Stimulated activated naive B cell treated with anti-CD40 and anti-IgM and Interleukin-4, amounts not matched to agents 10 μg/mL and 1 μg/mL and 100 μg/mL, for 72 hours (primary cell): ENCODE measurements at regions not wholly inside any gene's neighbourhood (a gene's known extent, or its start where the extent isn't known, plus 50 kb on each side); places are given as distances from the start of the nearest gene placed in this dataset.

Source experiments
- ATAC-seq, 2 donors: fragments of 150-1000 bp; cut with Tn5 transposase; replicated peaks; 2 replicates each; pipeline ENCODE4 v1.10.0; 2021; ENCODE audit warnings: moderate library complexity in 1 of 2
- DNase-seq: peaks from one replicate; pipeline ENCODE4 v3.0.0; 2021
- H3K27ac Mint-ChIP-seq: one replicate; pipeline ENCODE4 v1.8.0; 2022; ENCODE audit warnings: mild to moderate bottlenecking, mixed read lengths
- H3K27me3 Mint-ChIP-seq, 2 donors: one replicate each; pipeline ENCODE4 v1.8.0; 2022; ENCODE audit warnings: mixed read lengths in 2 of 2
- H3K36me3 Mint-ChIP-seq, 2 donors: one replicate each; pipeline ENCODE4 v1.8.0; 2022; ENCODE audit warnings: mixed read lengths in 2 of 2, mild to moderate bottlenecking in 1 of 2
- H3K4me1 Mint-ChIP-seq, 2 donors: one replicate each; pipeline ENCODE4 v1.8.0; 2022; ENCODE audit warnings: mixed read lengths in 2 of 2, mild to moderate bottlenecking in 1 of 2
- H3K4me3 Mint-ChIP-seq, 2 donors: one replicate each; pipeline ENCODE4 v1.8.0; 2022; ENCODE audit warnings: mild to moderate bottlenecking in 2 of 2, mixed read lengths in 2 of 2, moderate library complexity in 1 of 2
- H3K9me3 Mint-ChIP-seq, 2 donors: one replicate each; pipeline ENCODE4 v1.8.0; 2022; ENCODE audit warnings: mixed read lengths in 2 of 2, mild to moderate bottlenecking in 1 of 2

DNA sequence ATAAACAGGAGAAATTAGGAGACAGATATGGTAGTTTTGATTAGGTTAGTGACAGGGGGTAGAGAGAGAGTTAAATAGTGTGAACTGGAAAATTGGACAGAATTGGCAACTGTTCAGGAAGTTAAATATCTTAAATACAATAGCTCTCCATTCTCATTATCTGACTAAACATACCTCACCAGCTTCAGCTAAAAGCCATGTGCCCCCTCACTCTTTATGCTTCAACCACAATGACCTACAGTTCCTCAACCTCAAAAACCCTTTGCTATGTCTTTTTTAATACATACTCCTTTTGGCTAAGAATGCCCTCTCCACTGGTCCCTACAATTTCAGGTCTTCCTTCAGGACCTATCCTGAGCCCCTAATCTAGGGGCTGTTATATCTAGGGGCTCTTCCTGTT lies 740.2 kb upstream of the ZEB2 start:
- peaks cover 15 to 27% of the 10 kb centered on the region in 2 donors for H3K27me3 Mint-ChIP-seq
- no peaks in the 10 kb centered on the region for H3K9me3 Mint-ChIP-seq
- H3K27ac Mint-ChIP-seq: no peak overlapping the region
- no peaks in the 10 kb centered on the region for H3K36me3 Mint-ChIP-seq
- peaks cover 5 to 10% of the 10 kb centered on the region in 2 donors for H3K4me1 Mint-ChIP-seq
- ATAC-seq (no peak), DNase-seq (no peak)
- H3K4me3 Mint-ChIP-seq: no peak overlapping the region

GRCh38 chr2:145258903-145259579 lies 739.1 kb upstream of the ZEB2 start:
- ATAC-seq: peak; percentile 99
- H3K27me3 Mint-ChIP-seq: peaks cover 13 to 23% of the 10 kb centered on the region in 2 donors
- no peak overlapping the region for H3K27ac Mint-ChIP-seq
- no peak overlapping the region for H3K4me3 Mint-ChIP-seq
- H3K9me3 Mint-ChIP-seq: no peaks in the 10 kb centered on the region
- H3K36me3 Mint-ChIP-seq: no peaks in the 10 kb centered on the region
- peaks cover 5 to 10% of the 10 kb centered on the region in 2 donors for H3K4me1 Mint-ChIP-seq
- peak; percentile 28 for DNase-seq

- Mint-ChIP-seq H3K4me1 (peaks cover 5 to 10% of the 10 kb centered on the region in 2 donors), H3K27ac (no peak overlapping the region), H3K4me3 (no peak overlapping the region), H3K27me3 (peaks cover 13 to 23% of the 10 kb centered on the region in 2 donors), H3K9me3 (no peaks in the 10 kb centered on the region), H3K36me3 (no peaks in the 10 kb centered on the region)
- DNase-seq: no peak
- ATAC-seq: no peak
Measured at GRCh38 chr2:145257931-145258330, 738.0 kb upstream of the ZEB2 start.

DNA sequence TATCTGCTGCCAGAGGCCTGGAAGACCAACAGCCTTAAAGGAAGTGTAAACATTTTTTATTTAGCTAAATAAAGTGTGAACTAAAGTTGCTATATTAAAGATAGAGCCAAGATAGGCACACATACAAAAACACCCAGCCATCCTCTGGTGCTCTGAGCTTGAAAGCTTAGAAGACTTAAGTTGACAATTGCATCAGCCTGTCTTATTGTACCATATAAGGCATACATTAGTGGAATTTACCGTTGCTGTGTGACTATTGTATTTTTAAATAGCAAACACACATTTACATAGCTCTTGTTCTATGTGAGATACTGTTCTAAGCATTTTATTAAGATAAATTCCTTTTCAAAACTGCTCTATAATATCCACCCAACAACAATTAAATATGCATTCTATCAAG lies 736.6 kb upstream of the ZEB2 start:
- Mint-ChIP-seq H3K9me3 (no peaks in the 10 kb centered on the region), H3K27me3 (peaks cover 13 to 23% of the 10 kb centered on the region in 2 donors), H3K4me1 (peaks cover 10 to 16% of the 10 kb centered on the region in 2 donors), H3K4me3 (no peak overlapping the region), H3K36me3 (no peaks in the 10 kb centered on the region), H3K27ac (no peak overlapping the region)
- no peak for ATAC-seq
- DNase-seq: no peak

GRCh38 chr2:145254291-145254690 lies 734.4 kb upstream of the ZEB2 start:
- peaks cover 5 to 12% of the 10 kb centered on the region in 2 donors for H3K27me3 Mint-ChIP-seq
- H3K36me3 Mint-ChIP-seq: no peaks in the 10 kb centered on the region

GRCh38 chr2:145253492-145253891 lies 733.6 kb upstream of the ZEB2 start:
- Mint-ChIP-seq H3K27ac (no peak overlapping the region), H3K4me3 (no peak overlapping the region), H3K9me3 (no peaks in the 10 kb centered on the region), H3K36me3 (no peaks in the 10 kb centered on the region), H3K4me1 (peaks cover 5 to 6% of the 10 kb centered on the region in 2 donors), H3K27me3 (peaks cover 0 to 6% of the 10 kb centered on the region in 2 donors)
- ATAC-seq (no peak), DNase-seq (no peak)

More at GRCh38 chr2:145254291-145254690, 734.4 kb upstream of the ZEB2 start:
- no peak overlapping the region for H3K27ac Mint-ChIP-seq
- ATAC-seq: no peak
- no peak overlapping the region for H3K4me3 Mint-ChIP-seq
- peaks cover 6 to 10% of the 10 kb centered on the region in 2 donors for H3K4me1 Mint-ChIP-seq
- DNase-seq: no peak
- no peaks in the 10 kb centered on the region for H3K9me3 Mint-ChIP-seq

DNA sequence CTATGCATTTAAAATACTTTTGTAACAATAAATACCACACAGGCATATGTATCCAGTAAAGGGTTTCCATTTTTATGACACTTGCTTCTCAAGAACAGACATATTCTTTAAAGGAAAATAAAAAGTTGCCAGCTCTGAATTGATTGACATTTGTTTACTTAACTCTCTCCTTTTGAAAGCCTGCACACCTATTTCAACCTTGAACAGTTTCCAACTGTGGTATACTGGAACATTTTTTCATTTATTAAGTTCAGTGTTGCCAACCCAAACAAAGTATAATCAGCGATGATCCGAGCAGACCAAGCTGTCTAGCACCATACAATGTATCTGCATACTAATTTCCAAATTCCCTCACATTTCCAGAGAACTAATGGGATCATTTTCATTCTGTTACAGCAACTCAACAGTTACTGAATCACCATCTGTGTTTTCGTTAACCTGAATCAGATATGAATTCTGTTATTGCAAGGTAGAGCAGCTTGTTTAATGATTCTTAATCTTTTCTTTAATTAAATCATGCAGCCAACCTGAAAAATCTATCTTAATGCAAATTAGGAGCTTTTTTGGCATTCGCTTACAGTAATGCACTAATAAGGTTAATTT lies 725.5 kb upstream of the ZEB2 start:
- DNase-seq: no peak

GRCh38 chr2:145235312-145235711 lies 715.4 kb upstream of the ZEB2 start:
- Mint-ChIP-seq H3K9me3 (no peaks in the 10 kb centered on the region), H3K27ac (no peak overlapping the region), H3K27me3 (no peaks in the 10 kb centered on the region), H3K4me1 (peaks cover 2 to 7% of the 10 kb centered on the region in 2 donors), H3K4me3 (no peak overlapping the region), H3K36me3 (no peaks in the 10 kb centered on the region)
- DNase-seq (no peak), ATAC-seq (no peak)

More for the DNA sequence above, 725.5 kb upstream of the ZEB2 start:
- H3K4me1 Mint-ChIP-seq: no peaks in the 10 kb centered on the region
- H3K27me3 Mint-ChIP-seq: no peaks in the 10 kb centered on the region
- no peak overlapping the region for H3K4me3 Mint-ChIP-seq
- no peak overlapping the region for H3K27ac Mint-ChIP-seq
- no peaks in the 10 kb centered on the region for H3K9me3 Mint-ChIP-seq
- no peaks in the 10 kb centered on the region for H3K36me3 Mint-ChIP-seq
- no peak for ATAC-seq

DNA sequence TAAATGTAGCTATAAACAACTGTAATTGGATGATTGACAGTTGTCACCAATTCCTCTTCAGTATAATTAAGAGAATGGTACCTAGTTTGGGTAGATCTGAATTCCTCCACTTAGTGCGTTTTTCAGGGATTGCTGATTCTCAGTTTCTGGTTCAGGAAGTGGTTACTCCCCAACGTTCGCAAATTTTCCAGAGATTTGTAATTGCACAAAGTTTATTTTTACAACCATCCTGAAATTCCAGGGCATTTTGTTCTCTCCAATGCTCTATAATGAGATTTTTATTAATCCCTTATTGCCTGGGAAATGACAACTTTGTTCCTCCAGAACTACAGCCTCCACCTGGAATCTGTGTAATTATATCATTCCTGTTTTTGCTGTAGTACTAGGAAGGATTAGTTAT lies 710.6 kb upstream of the ZEB2 start:
- Mint-ChIP-seq H3K4me3 (no peak overlapping the region), H3K9me3 (no peaks in the 10 kb centered on the region), H3K36me3 (no peaks in the 10 kb centered on the region), H3K4me1 (peaks cover 2 to 5% of the 10 kb centered on the region in 2 donors), H3K27me3 (no peaks in the 10 kb centered on the region), H3K27ac (no peak overlapping the region)
- ATAC-seq (no peak), DNase-seq (no peak)

DNA sequence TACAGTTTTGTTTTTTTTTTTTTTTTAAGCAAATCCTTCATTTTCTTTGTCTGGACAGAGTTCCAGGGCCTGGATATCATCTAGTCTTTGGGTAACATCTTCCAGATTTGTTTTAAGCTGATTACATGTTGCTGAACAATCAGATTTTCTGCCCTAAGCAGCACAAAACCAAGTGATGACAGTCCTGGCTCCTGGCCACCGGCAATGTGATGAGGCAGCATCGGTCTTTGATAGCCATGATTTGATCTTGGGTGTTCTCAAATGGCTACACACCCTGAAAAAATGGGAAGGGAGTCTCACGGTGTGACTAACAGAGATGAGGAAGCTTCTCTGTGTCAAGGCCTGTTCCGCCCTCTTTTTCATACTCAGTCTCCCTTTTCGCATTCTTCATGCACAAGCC lies 708.6 kb upstream of the ZEB2 start:
- DNase-seq (no peak), ATAC-seq (no peak)
- Mint-ChIP-seq H3K27ac (no peak overlapping the region), H3K4me3 (no peak overlapping the region), H3K27me3 (no peaks in the 10 kb centered on the region), H3K36me3 (no peaks in the 10 kb centered on the region), H3K4me1 (no peaks in the 10 kb centered on the region), H3K9me3 (no peaks in the 10 kb centered on the region)

DNA sequence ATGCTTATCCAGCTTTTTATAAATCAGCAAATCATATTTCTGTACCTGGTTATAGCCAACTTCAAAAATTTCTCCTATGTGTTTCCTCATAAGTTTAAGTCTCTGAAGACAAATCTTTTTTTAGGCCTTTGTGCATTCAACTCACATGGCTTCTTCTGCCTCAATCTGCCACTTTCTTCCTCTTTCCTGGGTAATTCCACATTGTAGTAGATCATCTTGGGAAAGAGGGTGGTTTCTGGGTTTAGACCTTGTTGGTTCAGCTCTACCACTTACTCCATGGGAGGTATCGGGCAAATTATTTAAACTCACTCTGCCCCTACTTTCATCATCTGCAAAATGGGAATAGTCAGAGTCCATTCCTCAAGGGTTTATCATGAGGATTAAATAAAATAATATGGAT lies 707.0 kb upstream of the ZEB2 start:
- H3K4me1 Mint-ChIP-seq: peaks cover 7 to 11% of the 10 kb centered on the region in 2 donors
- no peak overlapping the region for H3K27ac Mint-ChIP-seq
- H3K36me3 Mint-ChIP-seq: no peaks in the 10 kb centered on the region
- no peak for ATAC-seq
- H3K9me3 Mint-ChIP-seq: no peaks in the 10 kb centered on the region
- no peak for DNase-seq
- no peak overlapping the region for H3K4me3 Mint-ChIP-seq
- H3K27me3 Mint-ChIP-seq: no peaks in the 10 kb centered on the region

DNA sequence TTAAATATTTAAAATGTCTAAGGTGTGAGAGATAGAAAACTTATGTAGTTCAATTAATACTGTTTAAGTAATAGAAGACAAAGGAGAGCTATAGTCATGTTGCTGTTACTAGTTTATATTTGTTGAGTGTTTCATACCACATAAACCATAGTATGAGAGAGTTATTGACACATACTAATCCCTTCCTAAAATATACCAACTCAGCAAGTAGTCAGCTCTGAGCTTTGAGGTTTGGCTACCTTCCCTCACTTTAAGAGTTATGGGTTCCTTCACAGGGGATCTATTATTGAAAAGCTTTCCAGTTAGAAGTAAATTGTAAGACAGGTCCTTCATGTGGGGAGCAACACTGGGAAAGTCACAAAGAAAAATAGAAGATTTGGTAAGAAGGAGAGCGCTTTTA lies 701.6 kb upstream of the ZEB2 start:
- no peaks in the 10 kb centered on the region for H3K9me3 Mint-ChIP-seq
- ATAC-seq (no peak), DNase-seq (no peak)
- H3K4me1 Mint-ChIP-seq: peaks cover 10 to 31% of the 10 kb centered on the region in 2 donors
- no peaks in the 10 kb centered on the region for H3K27me3 Mint-ChIP-seq
- no peaks in the 10 kb centered on the region for H3K36me3 Mint-ChIP-seq
- no peak overlapping the region for H3K27ac Mint-ChIP-seq
- no peak overlapping the region for H3K4me3 Mint-ChIP-seq

DNA sequence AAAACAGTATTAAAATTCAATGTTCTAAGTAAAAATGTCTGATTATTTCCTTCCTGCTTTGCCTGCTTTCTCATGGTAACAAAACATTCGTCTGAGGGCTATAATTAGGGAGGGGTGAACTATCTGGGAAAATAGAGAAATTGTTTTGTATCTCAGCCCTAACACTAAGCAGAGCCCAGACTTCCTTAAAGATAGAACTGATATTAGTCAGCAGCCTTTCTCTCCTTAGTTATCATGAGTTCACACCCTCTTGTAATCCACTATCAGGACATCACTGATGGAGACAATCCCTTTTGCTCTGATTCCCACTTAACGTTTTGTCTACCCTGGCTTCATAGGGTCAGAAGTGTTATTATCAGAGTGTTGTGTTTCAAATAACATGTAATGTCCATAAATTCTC lies 701.1 kb upstream of the ZEB2 start:
- no peak for ATAC-seq
- DNase-seq: no peak
- no peak overlapping the region for H3K4me3 Mint-ChIP-seq
- no peaks in the 10 kb centered on the region for H3K27me3 Mint-ChIP-seq
- H3K27ac Mint-ChIP-seq: no peak overlapping the region
- peaks cover 10 to 31% of the 10 kb centered on the region in 2 donors for H3K4me1 Mint-ChIP-seq
- no peaks in the 10 kb centered on the region for H3K36me3 Mint-ChIP-seq
- no peaks in the 10 kb centered on the region for H3K9me3 Mint-ChIP-seq

DNA sequence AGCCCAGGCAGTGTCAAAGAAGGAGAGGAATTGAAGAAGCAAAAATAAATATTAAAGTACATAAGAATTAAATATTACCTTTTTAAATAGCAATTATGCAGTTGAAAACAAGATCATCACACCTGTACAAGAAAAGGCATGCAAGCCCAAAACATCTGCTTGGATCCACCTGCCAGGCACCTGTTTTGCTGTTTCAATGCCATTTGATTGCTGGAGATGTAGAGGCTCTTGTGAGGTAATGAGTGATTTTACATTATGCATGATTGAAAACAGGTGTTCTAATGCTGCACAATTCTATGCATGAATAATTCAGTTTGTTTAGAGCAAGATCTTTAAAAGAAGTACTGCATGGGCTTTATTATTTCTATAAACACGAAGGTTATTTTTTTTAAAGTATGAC lies 700.6 kb upstream of the ZEB2 start:
- ATAC-seq (no peak), DNase-seq (no peak)
- Mint-ChIP-seq H3K36me3 (no peaks in the 10 kb centered on the region), H3K4me3 (no peak overlapping the region), H3K27me3 (no peaks in the 10 kb centered on the region), H3K4me1 (peaks cover 10 to 31% of the 10 kb centered on the region in 2 donors), H3K27ac (no peak overlapping the region), H3K9me3 (no peaks in the 10 kb centered on the region)

GRCh38 chr2:145207884-145208283 lies 688.0 kb upstream of the ZEB2 start:
- no peaks in the 10 kb centered on the region for H3K36me3 Mint-ChIP-seq
- no peak overlapping the region for H3K4me3 Mint-ChIP-seq
- no peak overlapping the region for H3K27ac Mint-ChIP-seq
- ATAC-seq: no peak
- peaks cover 4 to 12% of the 10 kb centered on the region in 2 donors for H3K9me3 Mint-ChIP-seq
- DNase-seq: no peak
- H3K27me3 Mint-ChIP-seq: no peaks in the 10 kb centered on the region
- peaks cover 8 to 17% of the 10 kb centered on the region in 2 donors for H3K4me1 Mint-ChIP-seq
